Endothelial cell of umbilical vein (primary cell): ENCODE measurements at regions not wholly inside any gene's neighbourhood (a gene's known extent, or its start where the extent isn't known, plus 50 kb on each side); places are given as distances from the start of the nearest gene placed in this dataset.

Source experiments
- BruUV-seq: library from RNA; stranded (reverse); fragments of 400-500 nt; replicated peaks from 2 replicates; lab custom pipeline; 2021; lab: Mats Ljungman, UMichigan
- CTCF ChIA-PET: fragments of 300-600, 350-600 bp; sonication (Branson Sonifier 250); formaldehyde crosslinking; loops from one replicate; lab custom pipeline; 2021; ENCODE audit warnings: antibody characterized with exemption, inconsistent platforms; lab: Charles Lee
- POLR2A ChIA-PET: fragments of 300-600, 350-600 bp; sonication (Branson Sonifier 250); formaldehyde crosslinking; loops from one replicate; lab custom pipeline; 2021; ENCODE audit warnings: antibody characterized with exemption, inconsistent platforms; lab: Charles Lee
- DNase-seq: peaks from one replicate; pipeline ENCODE4 v3.0.0-alpha.2; 2011; ENCODE audit warnings: low read depth, low spot score
- FAIRE-seq: peaks from 2 replicates; lab custom pipeline; 2011; peaks lifted over from hg19 to GRCh38; lab: Jason Lieb, UNC
- H2AFZ ChIP-seq: 2 replicates; pipeline ENCODE4 v1.6.0; 2012; ENCODE audit warnings: low read depth, low read length, control low read depth, inconsistent platforms
- H3K27ac ChIP-seq: 2 replicates; pipeline ENCODE4 v1.5.1; 2011; ENCODE audit warnings: low read depth, mild to moderate bottlenecking, control low read depth, low read length, moderate library complexity; ENCODE audit not compliant: insufficient read depth
- H3K27me3 ChIP-seq, 2 experiments: 2 replicates each; pipeline versions ENCODE4 v1.6.0 to v1.6.1; 2011; ENCODE audit warnings: low read length in 2 of 2, mixed read lengths in 1 of 2; ENCODE audit not compliant: control insufficient read depth in 2 of 2, insufficient read depth in 2 of 2
- H3K36me3 ChIP-seq, 2 experiments: 2 replicates in 1 of 2; 3 replicates in 1 of 2; pipeline ENCODE4 v1.5.1; 2011; ENCODE audit warnings: low read length in 2 of 2, mild to moderate bottlenecking in 1 of 2, moderate library complexity in 1 of 2; ENCODE audit not compliant: control insufficient read depth in 2 of 2, insufficient read depth in 2 of 2; ENCODE audit errors: extremely low read depth in 1 of 2
- H3K4me1 ChIP-seq: 3 replicates; pipeline ENCODE4 v1.5.1; 2011; ENCODE audit warnings: mild to moderate bottlenecking, low read length; ENCODE audit not compliant: control insufficient read depth, insufficient read depth; ENCODE audit errors: extremely low read depth
- H3K4me2 ChIP-seq: 2 replicates; pipeline ENCODE4 v1.6.1; 2011; ENCODE audit warnings: low read length, control low read depth, mixed read lengths; ENCODE audit not compliant: insufficient read depth
- H3K4me3 ChIP-seq, 3 experiments: fragments of 200-600 bp in 1 of 3; sonication (generic), shearing (Covaris generic) in 1 of 3; replicated peaks in 1 of 3; 2 replicates each; pipeline ENCODE4 v1.5.1; 2011 to 2016; ENCODE audit warnings: control low read depth in 3 of 3, low read length in 3 of 3, mild to moderate bottlenecking in 2 of 3, inconsistent platforms in 1 of 3, low read depth in 1 of 3, moderate library complexity in 1 of 3; ENCODE audit not compliant: insufficient read depth in 1 of 3
- H3K79me2 ChIP-seq: 2 replicates; pipeline ENCODE4 v1.6.0; 2012; ENCODE audit warnings: low read length, inconsistent platforms; ENCODE audit not compliant: control insufficient read depth, insufficient read depth
- H3K9ac ChIP-seq: replicated peaks from 2 replicates; pipeline ENCODE3; 2011; ENCODE audit warnings: low read length, control low read depth; ENCODE audit not compliant: insufficient read depth; ENCODE audit errors: extremely low read depth
- H3K9me1 ChIP-seq: replicated peaks from 3 replicates; pipeline ENCODE4 v1.6.0; 2011; ENCODE audit warnings: mild to moderate bottlenecking, low read length; ENCODE audit not compliant: control insufficient read depth, insufficient read depth; ENCODE audit errors: extremely low read depth
- H3K9me3 ChIP-seq: replicated peaks from 2 replicates; pipeline ENCODE4 v1.5.1; 2012; ENCODE audit warnings: low read length, inconsistent platforms; ENCODE audit not compliant: control insufficient read depth, insufficient read depth
- H4K20me1 ChIP-seq: replicated peaks from 2 replicates; pipeline ENCODE3; 2011; ENCODE audit warnings: mild to moderate bottlenecking, low read length; ENCODE audit not compliant: control insufficient read depth, insufficient read depth; ENCODE audit errors: extremely low read depth
- EZH2 ChIP-seq: IDR thresholded peaks from 2 replicates; pipeline ENCODE4 v1.6.1; 2012; ENCODE audit warnings: borderline replicate concordance, low read depth, mild to moderate bottlenecking, moderate library complexity, low read length, inconsistent platforms; ENCODE audit not compliant: severe bottlenecking
- FOS ChIP-seq: IDR thresholded peaks from 2 replicates; pipeline ENCODE4 v1.6.1; 2011; ENCODE audit warnings: mild to moderate bottlenecking, low read length, moderate library complexity, borderline replicate concordance; ENCODE audit not compliant: insufficient read depth
- GATA2 ChIP-seq: IDR thresholded peaks from 2 replicates; pipeline ENCODE4 v1.7.0; 2011; ENCODE audit warnings: low read depth, mild to moderate bottlenecking, moderate library complexity, mixed read lengths, low read length; ENCODE audit not compliant: insufficient read length, insufficient read depth
- JUN ChIP-seq: IDR thresholded peaks from 2 replicates; pipeline ENCODE4 v1.6.1; 2011; ENCODE audit warnings: borderline replicate concordance, low read depth; ENCODE audit not compliant: insufficient read length, insufficient read depth
- MAX ChIP-seq: IDR thresholded peaks from 2 replicates; pipeline ENCODE4 v1.6.1; 2011; ENCODE audit not compliant: insufficient read depth, insufficient read length
- MYC ChIP-seq: IDR thresholded peaks from one replicate; pipeline ENCODE4 v1.6.1; 2011; ENCODE audit warnings: mild to moderate bottlenecking, low read depth, low read length
- POLR2A ChIP-seq: IDR thresholded peaks from 2 replicates; pipeline ENCODE4 v1.6.1; 2012; ENCODE audit warnings: low read depth, mild to moderate bottlenecking, control low read depth, low read length
- POLR2AphosphoS5 ChIP-seq: IDR thresholded peaks from 2 replicates; pipeline ENCODE4 v1.6.1; 2012; ENCODE audit warnings: low read depth, mild to moderate bottlenecking, control low read depth, low read length, moderate library complexity; ENCODE audit not compliant: insufficient read depth
- dilution Hi-C: fragments of 300-500 bp; cut with MboI; formaldehyde crosslinking; loops from one replicate; pipeline ENCODE4 v1.15.0; 2019; ENCODE audit warnings: low sequenced_read_pairs; ENCODE audit not compliant: extremely low pct_ligation_motif_present
- intact Hi-C: fragments of 100-400 bp; cut with micrococcal nuclease; formaldehyde crosslinking; loops from one replicate; pipeline ENCODE4 v1.10.0; 2022
- TF ChIP-seq, protein P1 (sequence below), 2 donors: IDR thresholded peaks; 1 replicate in 1 of 2; 2 replicates in 1 of 2; pipeline ENCODE4 v1.5.1; 2011; ENCODE audit warnings: low read length in 2 of 2, mild to moderate bottlenecking in 2 of 2, moderate library complexity in 2 of 2, control low read depth in 1 of 2, inconsistent platforms in 1 of 2, low read depth in 1 of 2; ENCODE audit not compliant: insufficient read depth in 1 of 2; ENCODE audit errors: extremely low read depth in 1 of 2

GRCh38 chrX:42477396-42477795 lies 300.6 kb downstream of the PPP1R2C start:
- DNase-seq: no peak
- BruUV-seq: no TSS peak
- Histone ChIP-seq H3K4me1 (no peaks in the 10 kb centered on the region), H3K79me2 (no peaks in the 10 kb centered on the region), H3K4me3 (no peak overlapping the region), H3K4me2 (no peak overlapping the region), H4K20me1 (no peaks in the 10 kb centered on the region), H3K9me1 (no peaks in the 10 kb centered on the region), H2AFZ (no peak overlapping the region), H3K27me3 (no peaks in the 10 kb centered on the region), H3K9ac (no peak overlapping the region), H3K27ac (no peak overlapping the region), H3K9me3 (no peaks in the 10 kb centered on the region), H3K36me3 (no peaks in the 10 kb centered on the region)
- CTCF ChIA-PET: no interaction called here
- intact Hi-C loops (no loop called here), dilution Hi-C loops (no loop called here)
- TF ChIP-seq POLR2AphosphoS5: no peak
- TF ChIP-seq MYC: no peak
- no peak for TF ChIP-seq JUN
- TF ChIP-seq GATA2: no peak
- no peak for TF ChIP-seq POLR2A
- TF ChIP-seq FOS: no peak
- TF ChIP-seq MAX: no peak
- TF ChIP-seq, protein P1, sequence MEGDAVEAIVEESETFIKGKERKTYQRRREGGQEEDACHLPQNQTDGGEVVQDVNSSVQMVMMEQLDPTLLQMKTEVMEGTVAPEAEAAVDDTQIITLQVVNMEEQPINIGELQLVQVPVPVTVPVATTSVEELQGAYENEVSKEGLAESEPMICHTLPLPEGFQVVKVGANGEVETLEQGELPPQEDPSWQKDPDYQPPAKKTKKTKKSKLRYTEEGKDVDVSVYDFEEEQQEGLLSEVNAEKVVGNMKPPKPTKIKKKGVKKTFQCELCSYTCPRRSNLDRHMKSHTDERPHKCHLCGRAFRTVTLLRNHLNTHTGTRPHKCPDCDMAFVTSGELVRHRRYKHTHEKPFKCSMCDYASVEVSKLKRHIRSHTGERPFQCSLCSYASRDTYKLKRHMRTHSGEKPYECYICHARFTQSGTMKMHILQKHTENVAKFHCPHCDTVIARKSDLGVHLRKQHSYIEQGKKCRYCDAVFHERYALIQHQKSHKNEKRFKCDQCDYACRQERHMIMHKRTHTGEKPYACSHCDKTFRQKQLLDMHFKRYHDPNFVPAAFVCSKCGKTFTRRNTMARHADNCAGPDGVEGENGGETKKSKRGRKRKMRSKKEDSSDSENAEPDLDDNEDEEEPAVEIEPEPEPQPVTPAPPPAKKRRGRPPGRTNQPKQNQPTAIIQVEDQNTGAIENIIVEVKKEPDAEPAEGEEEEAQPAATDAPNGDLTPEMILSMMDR (IDR thresholded peaks at IDR 0.05; ENCODE audit: extremely low read depth in 1 of 2, insufficient read depth in 1 of 2, low read depth in 1 of 2, low read length in 2 of 2): no peak
- TF ChIP-seq EZH2: no peak
- POLR2A ChIA-PET: no interaction called here
- FAIRE-seq: no peak
